Peyer's patch (tissue), 4 donors: ENCODE measurements at regions not wholly inside any gene's neighbourhood (a gene's known extent, or its start where the extent isn't known, plus 50 kb on each side); places are given as distances from the start of the nearest gene placed in this dataset.

Experiments used
- CTCF ChIP-seq, 6 experiments: fragments of 450-650 bp in 4 of 6; fragments of 200-600 bp in 2 of 6; sonication (generic) in 1 of 6; IDR thresholded peaks; one replicate each; pipeline ENCODE4 v1.5.1; 2017 to 2019; ENCODE audit warnings: antibody characterized with exemption in 6 of 6, mild to moderate bottlenecking in 3 of 6, moderate library complexity in 1 of 6
- POLR2A ChIP-seq, 2 donors: fragments of 450-650 bp; IDR thresholded peaks; one replicate each; pipeline ENCODE4 v1.5.1; 2017; ENCODE audit warnings: antibody characterized with exemption in 2 of 2, mild to moderate bottlenecking in 2 of 2, moderate library complexity in 2 of 2

GRCh38 chr9:2414465-2414864 is 207.1 kb upstream of the VLDLR start:
- TF ChIP-seq CTCF (IDR thresholded peaks at IDR 0.05) (no peak), POLR2A (IDR thresholded peaks at IDR 0.05) (no peak)
